G401.6 (cell line): ENCODE measurements at regions not wholly inside any gene's neighbourhood (a gene's known extent, or its start where the extent isn't known, plus 50 kb on each side); places are given as distances from the start of the nearest gene placed in this dataset.
"Not testable (repeated sequence)": the region's sequence is repeated elsewhere in the genome, so short reads cannot be mapped to it uniquely, and the experiment has no call there.

Experiments
- FAIRE-seq: peaks from 2 replicates; lab custom pipeline; 2012; peaks lifted over from hg19 to GRCh38; lab: Jason Lieb, UNC

- FAIRE-seq = no peak
These were observed 319.5 kb upstream of the SFSWAP start for GRCh38 chr12:131391399-131391798.

GRCh38 chr12:131394752-131395151, 316.1 kb upstream of the SFSWAP start:
- FAIRE-seq = not testable (repeated sequence)

GRCh38 chr12:131395209-131395684, 315.6 kb upstream of the SFSWAP start:
- not testable (repeated sequence) for FAIRE-seq

GRCh38 chr12:131395971-131396573, 314.8 kb upstream of the SFSWAP start:
- no peak for FAIRE-seq

GRCh38 chr12:131397493-131398181, 313.3 kb upstream of the SFSWAP start:
- no peak for FAIRE-seq

- FAIRE-seq = no peak
These were observed 311.9 kb upstream of the SFSWAP start for GRCh38 chr12:131399000-131399399.

- not testable (repeated sequence) for FAIRE-seq
These were observed 310.1 kb upstream of the SFSWAP start for GRCh38 chr12:131400668-131401294.

GRCh38 chr12:131401907-131402633, 308.8 kb upstream of the SFSWAP start:
- FAIRE-seq = not testable (repeated sequence)

GRCh38 chr12:131402781-131403396, 308.0 kb upstream of the SFSWAP start:
- no peak for FAIRE-seq

GRCh38 chr12:131403676-131404075, 307.2 kb upstream of the SFSWAP start:
- no peak for FAIRE-seq

GRCh38 chr12:131404705-131405104, 306.2 kb upstream of the SFSWAP start:
- no peak for FAIRE-seq

GRCh38 chr12:131407221-131408035, 303.5 kb upstream of the SFSWAP start:
- FAIRE-seq = no peak

GRCh38 chr12:131408036-131408365, 302.9 kb upstream of the SFSWAP start:
- no peak for FAIRE-seq

GRCh38 chr12:131408484-131408883, 302.4 kb upstream of the SFSWAP start:
- no peak for FAIRE-seq

GRCh38 chr12:131409211-131409610, 301.7 kb upstream of the SFSWAP start:
- no peak for FAIRE-seq

- FAIRE-seq = not testable (repeated sequence)
These were observed 299.1 kb upstream of the SFSWAP start for GRCh38 chr12:131411827-131412226.

- no peak for FAIRE-seq
These were observed 297.9 kb upstream of the SFSWAP start for GRCh38 chr12:131413006-131413405.

- FAIRE-seq = no peak
These were observed 297.4 kb upstream of the SFSWAP start for GRCh38 chr12:131413471-131413870.

- not testable (repeated sequence) for FAIRE-seq
These were observed 296.6 kb upstream of the SFSWAP start for GRCh38 chr12:131414155-131414922.

- no peak for FAIRE-seq
These were observed 295.1 kb upstream of the SFSWAP start for GRCh38 chr12:131415781-131416180.

- FAIRE-seq = no peak
These were observed 292.8 kb upstream of the SFSWAP start for GRCh38 chr12:131418121-131418520.
